Tibial nerve (tissue), 4 donors: ENCODE measurements at regions not wholly inside any gene's neighbourhood (a gene's known extent, or its start where the extent isn't known, plus 50 kb on each side); places are given as distances from the start of the nearest gene placed in this dataset.

Experiments
- DNase-seq, 2 donors: peaks; one replicate each; pipeline ENCODE4 v3.0.0-alpha.2; 2019; ENCODE audit warnings: low spot score in 2 of 2
- H3K27ac ChIP-seq, 4 donors: fragments of 200-600 bp; sonication (generic) in 3 of 4; one replicate each; pipeline ENCODE4 v1.5.1; 2017 to 2019; ENCODE audit warnings: mild to moderate bottlenecking in 1 of 4
- H3K27me3 ChIP-seq, 2 donors: fragments of 200-600 bp; sonication (generic) in 1 of 2; one replicate each; pipeline versions ENCODE4 v1.5.1 to v1.6.0; 2017 to 2019
- H3K36me3 ChIP-seq, 3 donors: fragments of 200-600 bp; sonication (generic); one replicate each; pipeline ENCODE4 v1.5.1; 2018 to 2019
- H3K4me1 ChIP-seq, 4 donors: fragments of 200-600 bp; sonication (generic) in 3 of 4; one replicate each; pipeline ENCODE4 v1.5.1; 2017 to 2019
- H3K4me3 ChIP-seq, 4 donors: fragments of 200-600 bp; sonication (generic) in 3 of 4; one replicate each; pipeline ENCODE4 v1.5.1; 2017 to 2019; ENCODE audit warnings: mild to moderate bottlenecking in 1 of 4, moderate library complexity in 1 of 4
- H3K9me3 ChIP-seq, 4 donors: fragments of 200-600 bp; sonication (generic) in 3 of 4; one replicate each; pipeline ENCODE4 v1.5.1; 2017 to 2019
- CTCF ChIP-seq, 5 experiments: fragments of 200-600 bp in 3 of 5; fragments of 450-650 bp in 2 of 5; sonication (generic) in 3 of 5; IDR thresholded peaks; one replicate each; pipeline ENCODE4 v1.5.1; 2016 to 2019; ENCODE audit warnings: antibody characterized with exemption in 5 of 5, mild to moderate bottlenecking in 3 of 5, moderate library complexity in 2 of 5
- EP300 ChIP-seq, 2 donors: sonication (generic); formaldehyde crosslinking; IDR thresholded peaks; one replicate each; pipeline ENCODE4 v1.6.1; 2017; ENCODE audit warnings: antibody characterized with exemption in 2 of 2, mild to moderate bottlenecking in 1 of 2
- POLR2A ChIP-seq, 2 donors: fragments of 450-650 bp; IDR thresholded peaks; one replicate each; pipeline ENCODE4 v1.6.1; 2017; ENCODE audit warnings: antibody characterized with exemption in 2 of 2, mild to moderate bottlenecking in 2 of 2, moderate library complexity in 2 of 2
- WGBS, 2 donors: methylation state at CpG; one replicate each; pipeline ENCODE4 v1.1.5; 2018; 5-methylcytosine and 5-hydroxymethylcytosine counted together

GRCh38 chr5:99675974-99676373 lies 747.2 kb upstream of the CHD1 start:
- Histone ChIP-seq H3K27me3 (no peaks in the 10 kb centered on the region), H3K4me3 (no peak overlapping the region), H3K27ac (no peak overlapping the region), H3K4me1 (no peaks in the 10 kb centered on the region), H3K9me3 (no peaks in the 10 kb centered on the region), H3K36me3 (no peaks in the 10 kb centered on the region)
- WGBS, 2 donors: 81 to 82% methylated on average over 6 of the region's 6 CpGs
- DNase-seq: no peak
- no peak for TF ChIP-seq CTCF (IDR thresholded peaks at IDR 0.05)
- TF ChIP-seq EP300 (IDR thresholded peaks at IDR 0.05): no peak
- TF ChIP-seq POLR2A (IDR thresholded peaks at IDR 0.05): no peak

- no peak for DNase-seq
- H3K36me3 ChIP-seq: no peaks in the 10 kb centered on the region
- H3K4me1 ChIP-seq: no peaks in the 10 kb centered on the region
- H3K4me3 ChIP-seq: no peak overlapping the region
- no peaks in the 10 kb centered on the region for H3K9me3 ChIP-seq
- H3K27me3 ChIP-seq: no peaks in the 10 kb centered on the region
- no peak for TF ChIP-seq POLR2A (IDR thresholded peaks at IDR 0.05)
- no peak for TF ChIP-seq CTCF (IDR thresholded peaks at IDR 0.05)
- TF ChIP-seq EP300 (IDR thresholded peaks at IDR 0.05): no peak
- 85 to 88% methylated on average over 1 of the region's 1 CpG for WGBS, 2 donors
- H3K27ac ChIP-seq: no peak overlapping the region
These were observed 745.3 kb upstream of the CHD1 start for GRCh38 chr5:99674101-99674500.

- no peaks in the 10 kb centered on the region for H3K27me3 ChIP-seq
- no peak for DNase-seq
- no peak overlapping the region for H3K27ac ChIP-seq
- H3K4me3 ChIP-seq: no peak overlapping the region
- no peaks in the 10 kb centered on the region for H3K4me1 ChIP-seq
- H3K36me3 ChIP-seq: no peaks in the 10 kb centered on the region
- TF ChIP-seq EP300 (IDR thresholded peaks at IDR 0.05): no peak
- no peak for TF ChIP-seq POLR2A (IDR thresholded peaks at IDR 0.05)
- no peak for TF ChIP-seq CTCF (IDR thresholded peaks at IDR 0.05)
- H3K9me3 ChIP-seq: no peaks in the 10 kb centered on the region
These were observed 736.2 kb upstream of the CHD1 start for GRCh38 chr5:99664972-99665371.

- Histone ChIP-seq H3K27me3 (no peaks in the 10 kb centered on the region), H3K27ac (no peak overlapping the region), H3K36me3 (no peaks in the 10 kb centered on the region), H3K4me1 (no peaks in the 10 kb centered on the region), H3K4me3 (no peak overlapping the region), H3K9me3 (no peaks in the 10 kb centered on the region)
- TF ChIP-seq CTCF (IDR thresholded peaks at IDR 0.05) (no peak), EP300 (IDR thresholded peaks at IDR 0.05) (no peak), POLR2A (IDR thresholded peaks at IDR 0.05) (no peak)
- DNase-seq: no peak
These were observed 722.5 kb upstream of the CHD1 start for GRCh38 chr5:99651298-99651697.

- Histone ChIP-seq H3K36me3 (no peaks in the 10 kb centered on the region), H3K27me3 (no peaks in the 10 kb centered on the region), H3K4me1 (no peaks in the 10 kb centered on the region), H3K27ac (no peak overlapping the region), H3K4me3 (no peak overlapping the region), H3K9me3 (no peaks in the 10 kb centered on the region)
- TF ChIP-seq POLR2A (IDR thresholded peaks at IDR 0.05) (no peak), CTCF (IDR thresholded peaks at IDR 0.05) (no peak), EP300 (IDR thresholded peaks at IDR 0.05) (no peak)
- WGBS, 2 donors: 53 to 56% methylated on average over 5 of the region's 5 CpGs
- DNase-seq: no peak
These were observed 717.3 kb upstream of the CHD1 start for GRCh38 chr5:99646011-99646647.
